H1 (cell line): ENCODE measurements at regions not wholly inside any gene's neighbourhood (a gene's known extent, or its start where the extent isn't known, plus 50 kb on each side); places are given as distances from the start of the nearest gene placed in this dataset.

Experiments
- CTCF ChIA-PET: fragments of 300-600 bp; sonication (Branson Sonifier 250); formaldehyde crosslinking; loops from one replicate; lab custom pipeline; 2021; ENCODE audit not compliant: partially characterized antibody; lab: Charles Lee
- POLR2A ChIA-PET: fragments of 300-600 bp; sonication (Branson Sonifier 250); formaldehyde crosslinking; loops from one replicate; lab custom pipeline; 2021; ENCODE audit warnings: inconsistent platforms; ENCODE audit not compliant: partially characterized antibody; lab: Charles Lee
- DNase-seq, 2 experiments: peaks; one replicate each; pipeline versions ENCODE4 v3.0.0 to v3.0.0-alpha.2; 2010 to 2022; ENCODE audit warnings: low spot score in 2 of 2, low read depth in 1 of 2, mixed read lengths in 1 of 2
- FAIRE-seq: peaks from 2 replicates; lab custom pipeline; 2011; peaks lifted over from hg19 to GRCh38; lab: Jason Lieb, UNC
- H2AFZ ChIP-seq: 2 replicates; pipeline ENCODE4 v1.8.1; 2012; ENCODE audit warnings: low read length, inconsistent platforms
- H2AK5ac ChIP-seq: 2 replicates; pipeline ENCODE4 v1.6.1; 2013; ENCODE audit warnings: low read depth, low read length
- H2BK120ac ChIP-seq: replicated peaks from 2 replicates; pipeline ENCODE3; 2013; ENCODE audit warnings: low read depth, low read length, inconsistent platforms
- H2BK12ac ChIP-seq: 2 replicates; pipeline ENCODE4 v1.6.1; 2013; ENCODE audit warnings: low read depth, low read length
- H2BK15ac ChIP-seq: 2 replicates; pipeline ENCODE4 v1.6.1; 2013; ENCODE audit warnings: low read length
- H2BK20ac ChIP-seq: 2 replicates; pipeline ENCODE4 v1.6.1; 2013; ENCODE audit warnings: low read length
- H2BK5ac ChIP-seq: 2 replicates; pipeline ENCODE4 v1.6.1; 2013; ENCODE audit warnings: low read depth, low read length
- H3K14ac ChIP-seq: 2 replicates; pipeline ENCODE4 v1.6.1; 2013; ENCODE audit warnings: inconsistent platforms; ENCODE audit not compliant: insufficient read length
- H3K18ac ChIP-seq: 2 replicates; pipeline ENCODE4 v1.6.1; 2013; ENCODE audit warnings: low read length; ENCODE audit errors: extremely low read depth
- H3K23ac ChIP-seq: 2 replicates; pipeline ENCODE4 v1.6.1; 2013; ENCODE audit warnings: inconsistent platforms; ENCODE audit not compliant: insufficient read length
- H3K23me2 ChIP-seq: 2 replicates; pipeline ENCODE4 v1.6.1; 2013; ENCODE audit warnings: low read depth, low read length
- H3K27ac ChIP-seq: 2 replicates; pipeline ENCODE4 v1.6.1; 2011; ENCODE audit warnings: low read depth, low read length, inconsistent platforms
- H3K27me3 ChIP-seq, 4 experiments: replicated peaks in 1 of 4; 1 replicate in 1 of 4; 2 replicates in 3 of 4; pipeline versions ENCODE4 v1.6.1 to v1.8.1; 2011 to 2013; ENCODE audit warnings: low read length in 3 of 4, mild to moderate bottlenecking in 3 of 4, inconsistent platforms in 2 of 4, mixed read lengths in 2 of 4, moderate library complexity in 1 of 4; ENCODE audit not compliant: control insufficient read depth in 3 of 4, insufficient read depth in 3 of 4; ENCODE audit errors: extremely low read depth in 1 of 4
- H3K36me3 ChIP-seq, 4 experiments: 2 replicates each; pipeline versions ENCODE4 v1.6.1 to v1.8.1; 2011 to 2013; ENCODE audit warnings: mild to moderate bottlenecking in 4 of 4, low read length in 3 of 4, moderate library complexity in 2 of 4, control low read depth in 1 of 4, inconsistent platforms in 1 of 4; ENCODE audit not compliant: insufficient read depth in 4 of 4, control insufficient read depth in 2 of 4
- H3K4ac ChIP-seq: replicated peaks from 2 replicates; pipeline ENCODE3; 2013; ENCODE audit warnings: low read length, low read depth, mixed read lengths, inconsistent platforms; ENCODE audit not compliant: insufficient read length
- H3K4me1 ChIP-seq, 4 experiments: replicated peaks in 1 of 4; 1 replicate in 1 of 4; 2 replicates in 3 of 4; pipeline versions ENCODE4 v1.6.1 to v1.8.1; 2011 to 2013; ENCODE audit warnings: low read length in 3 of 4, inconsistent platforms in 2 of 4, mixed read lengths in 1 of 4; ENCODE audit not compliant: insufficient read depth in 4 of 4, control insufficient read depth in 3 of 4
- H3K4me2 ChIP-seq, 2 experiments: 2 replicates each; pipeline versions ENCODE4 v1.6.1 to v1.8.1; 2011 to 2013; ENCODE audit warnings: low read depth in 2 of 2, low read length in 2 of 2, control low read depth in 1 of 2, inconsistent platforms in 1 of 2, mild to moderate bottlenecking in 1 of 2; ENCODE audit not compliant: insufficient read depth in 1 of 2
- H3K4me3 ChIP-seq, 4 experiments: fragments of 200-600, 300-600 bp in 1 of 4; sonication (generic), shearing (Covaris generic), sonication (Bioruptor Twin) in 1 of 4; 2 replicates each; pipeline versions ENCODE4 v1.5.1 to v1.8.1; 2011 to 2016; ENCODE audit warnings: low read length in 4 of 4, low read depth in 3 of 4, control low read depth in 2 of 4, inconsistent platforms in 2 of 4, mild to moderate bottlenecking in 2 of 4, mixed read lengths in 1 of 4, moderate library complexity in 1 of 4; ENCODE audit not compliant: insufficient read depth in 2 of 4; ENCODE audit errors: extremely low read depth in 1 of 4
- H3K56ac ChIP-seq: replicated peaks from 2 replicates; pipeline ENCODE3; 2013; ENCODE audit warnings: low read depth, mild to moderate bottlenecking, mixed read lengths, low read length, inconsistent platforms; ENCODE audit not compliant: insufficient read length
- H3K79me1 ChIP-seq: 2 replicates; pipeline ENCODE4 v1.6.1; 2013; ENCODE audit warnings: low read depth, low read length, control low read depth
- H3K79me2 ChIP-seq, 2 experiments: 2 replicates each; pipeline versions ENCODE4 v1.6.1 to v1.8.1; 2012 to 2013; ENCODE audit warnings: low read length in 2 of 2, mild to moderate bottlenecking in 2 of 2, inconsistent platforms in 1 of 2; ENCODE audit not compliant: insufficient read depth in 2 of 2, control insufficient read depth in 1 of 2
- H3K9ac ChIP-seq, 4 experiments: replicated peaks in 1 of 4; 1 replicate in 1 of 4; 2 replicates in 3 of 4; pipeline versions ENCODE4 v1.6.1 to v1.8.1; 2011 to 2013; ENCODE audit warnings: low read depth in 3 of 4, low read length in 3 of 4, control low read depth in 2 of 4, mild to moderate bottlenecking in 2 of 4, moderate library complexity in 2 of 4, inconsistent platforms in 1 of 4; ENCODE audit errors: extremely low read depth in 1 of 4
- H3K9me3 ChIP-seq, 2 experiments: 2 replicates each; pipeline versions ENCODE4 v1.6.1 to v1.8.1; 2012 to 2013; ENCODE audit warnings: mild to moderate bottlenecking in 2 of 2, moderate library complexity in 2 of 2, control low read depth in 1 of 2, inconsistent platforms in 1 of 2, low read depth in 1 of 2, low read length in 1 of 2, mixed read lengths in 1 of 2; ENCODE audit not compliant: insufficient read depth in 2 of 2
- H4K20me1 ChIP-seq, 2 experiments: replicated peaks in 1 of 2; 2 replicates each; pipeline versions ENCODE3 to v1.8.1; 2011 to 2013; ENCODE audit warnings: inconsistent platforms in 2 of 2, low read length in 2 of 2, mild to moderate bottlenecking in 1 of 2; ENCODE audit not compliant: insufficient read depth in 2 of 2, control insufficient read depth in 1 of 2
- H4K5ac ChIP-seq: 2 replicates; pipeline ENCODE4 v1.6.1; 2013; ENCODE audit warnings: low read length, low read depth, mixed read lengths, inconsistent platforms; ENCODE audit not compliant: insufficient read length
- H4K8ac ChIP-seq: 2 replicates; pipeline ENCODE4 v1.8.0; 2013; ENCODE audit warnings: mild to moderate bottlenecking, moderate library complexity, low read length, inconsistent platforms; ENCODE audit not compliant: insufficient read depth; ENCODE audit errors: extremely low read depth
- H4K91ac ChIP-seq: replicated peaks from 2 replicates; pipeline ENCODE3; 2013; ENCODE audit warnings: low read length, mixed read lengths, inconsistent platforms; ENCODE audit not compliant: insufficient read length
- BRCA1 ChIP-seq: IDR thresholded peaks from 2 replicates; pipeline ENCODE4 v1.6.1; 2012; ENCODE audit warnings: low read depth, low read length, improper control_type of control experiment
- CHD1 ChIP-seq: IDR thresholded peaks from 2 replicates; pipeline ENCODE4 v1.6.1; 2012; ENCODE audit warnings: low read depth, low read length, improper control_type of control experiment
- CHD2 ChIP-seq: IDR thresholded peaks from 2 replicates; pipeline ENCODE4 v1.6.1; 2012; ENCODE audit warnings: low read length, improper control_type of control experiment
- EGR1 ChIP-seq: IDR thresholded peaks from 2 replicates; pipeline ENCODE4 v1.6.1; 2011; ENCODE audit warnings: low read depth, low read length, borderline replicate concordance
- EP300 ChIP-seq, 2 experiments: IDR thresholded peaks; 1 replicate in 1 of 2; 2 replicates in 1 of 2; pipeline ENCODE4 v1.6.1; 2011 to 2012; ENCODE audit warnings: low read depth in 2 of 2, low read length in 2 of 2, mild to moderate bottlenecking in 2 of 2, borderline replicate concordance in 1 of 2, inconsistent platforms in 1 of 2, moderate library complexity in 1 of 2
- FOSL1 ChIP-seq: IDR thresholded peaks from 2 replicates; pipeline ENCODE4 v1.6.1; 2011; ENCODE audit warnings: mild to moderate bottlenecking, low read depth, low read length, moderate library complexity; ENCODE audit not compliant: insufficient read depth
- NANOG ChIP-seq: IDR thresholded peaks from 2 replicates; pipeline ENCODE4 v1.6.1; 2011; ENCODE audit warnings: low read length, low read depth, mild to moderate bottlenecking, inconsistent platforms; ENCODE audit not compliant: insufficient read depth, poor library complexity, severe bottlenecking
- POLR2A ChIP-seq, 2 experiments: IDR thresholded peaks; 1 replicate in 1 of 2; 2 replicates in 1 of 2; pipeline ENCODE4 v1.6.1; 2011; ENCODE audit warnings: low read depth in 2 of 2, low read length in 2 of 2, mild to moderate bottlenecking in 2 of 2; ENCODE audit errors: control extremely low read depth in 1 of 2
- RFX5 ChIP-seq: IDR thresholded peaks from 2 replicates; pipeline ENCODE4 v1.6.1; 2011; ENCODE audit warnings: low read depth, low read length, improper control_type of control experiment, borderline replicate concordance
- RXRA ChIP-seq: IDR thresholded peaks from 2 replicates; pipeline ENCODE4 v1.6.1; 2011; ENCODE audit warnings: low read depth, mild to moderate bottlenecking, low read length, moderate library complexity; ENCODE audit not compliant: insufficient read depth
- SP1 ChIP-seq: IDR thresholded peaks from 2 replicates; pipeline ENCODE4 v1.6.1; 2011; ENCODE audit warnings: low read depth, low read length
- SP2 ChIP-seq: IDR thresholded peaks from 2 replicates; pipeline ENCODE4 v1.6.1; 2012; ENCODE audit warnings: mild to moderate bottlenecking, low read length, inconsistent platforms
- SRF ChIP-seq: IDR thresholded peaks from 2 replicates; pipeline ENCODE4 v1.6.1; 2011; ENCODE audit warnings: mild to moderate bottlenecking, low read depth, low read length, moderate library complexity
- USF2 ChIP-seq: IDR thresholded peaks from 2 replicates; pipeline ENCODE4 v1.6.1; 2011; ENCODE audit warnings: low read length, improper control_type of control experiment
- YY1 ChIP-seq: IDR thresholded peaks from 2 replicates; pipeline ENCODE4 v1.6.1; 2011; ENCODE audit warnings: low read depth, mild to moderate bottlenecking, low read length
- WGBS, 2 experiments: shearing (Covaris generic) in 1 of 2; methylation state at CpG; one replicate each; pipeline versions ENCODE4 v1.1.6 to v1.1.7; 2013 to 2015; ENCODE audit warnings: low lambda C conversion rate in 2 of 2, mixed read lengths in 2 of 2, inconsistent platforms in 1 of 2, low coverage in 1 of 2, missing lambda C conversion rate in 1 of 2; ENCODE audit not compliant: insufficient replicate concordance in 2 of 2, insufficient coverage in 1 of 2, insufficient read length in 1 of 2; ENCODE audit errors: extremely low coverage in 1 of 2, missing lambda C conversion rate in 1 of 2; 5-methylcytosine and 5-hydroxymethylcytosine counted together

DNA sequence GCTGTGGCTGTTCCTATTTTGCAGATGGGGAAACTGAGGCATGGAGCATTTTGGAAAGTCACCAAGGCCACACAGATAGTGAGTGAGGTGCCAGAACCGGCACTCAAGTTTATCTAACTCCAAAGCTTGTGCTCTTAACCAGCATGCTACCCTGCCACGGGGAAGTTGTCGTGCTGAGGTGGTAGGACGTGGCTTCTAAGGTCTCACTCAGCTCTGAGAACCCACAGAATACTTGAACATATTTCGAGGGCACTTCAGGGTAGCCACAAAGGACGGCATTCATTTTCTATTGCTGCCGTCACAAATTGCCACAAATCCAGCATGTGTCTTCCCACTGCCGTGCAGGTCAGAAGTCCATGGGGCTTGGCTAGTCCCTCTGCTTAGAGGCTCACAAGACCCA is 116.7 kb downstream of the OLFM1 start:
- no peak overlapping the region for H3K23ac ChIP-seq
- ChIA-PET POLR2A (no interaction called here), CTCF (interaction anchor here (0.6 to 1.0 kb wide), 7 partner anchors 17 to 209 kb away, joined by 3 to 4 read pairs (median 3); no protein-coding TSS in a partner anchor)
- H3K4me2 ChIP-seq: no peak overlapping the region
- H3K18ac ChIP-seq: no peak overlapping the region
- no peaks in the 10 kb centered on the region for H3K36me3 ChIP-seq
- H2BK5ac ChIP-seq: no peak overlapping the region
- no peaks in the 10 kb centered on the region for H4K20me1 ChIP-seq
- H3K56ac ChIP-seq: no peak overlapping the region
- H3K14ac ChIP-seq: no peak overlapping the region
- no peaks in the 10 kb centered on the region for H3K23me2 ChIP-seq
- no peak overlapping the region for H2AK5ac ChIP-seq
- WGBS, 2 experiments: 88% methylated on average over 8 of the region's 8 CpGs; no CpG with 5 or more reads in 1 of the 2 experiments
- H3K9ac ChIP-seq: no peak overlapping the region
- FAIRE-seq (no peak), DNase-seq (no peak)
- H2AFZ ChIP-seq: no peak overlapping the region
- H4K8ac ChIP-seq: no peak overlapping the region
- no peak overlapping the region for H4K91ac ChIP-seq
- H4K5ac ChIP-seq: no peak overlapping the region
- H2BK12ac ChIP-seq: peak overlapping the region; percentile 75; the same call in 1 of the 2 replicates
- H3K9me3 ChIP-seq: peaks cover 0 to 6% of the 10 kb centered on the region in 2 experiments; a peak in 2 of 4 replicates
- no peak overlapping the region for H3K4me3 ChIP-seq
- no peak overlapping the region for H2BK15ac ChIP-seq
- H3K27me3 ChIP-seq: no peaks in the 10 kb centered on the region
- H2BK120ac ChIP-seq: no peak overlapping the region
- H3K4ac ChIP-seq: no peak overlapping the region
- no peak overlapping the region for H2BK20ac ChIP-seq
- no peaks in the 10 kb centered on the region for H3K79me1 ChIP-seq
- no peak overlapping the region for H3K27ac ChIP-seq
- H3K4me1 ChIP-seq: peaks cover 6 to 8% (median 6%) of the 10 kb centered on the region in 4 experiments
- no peaks in the 10 kb centered on the region for H3K79me2 ChIP-seq
- TF ChIP-seq SP2 (no peak), FOSL1 (no peak), RXRA (no peak), USF2 (no peak), BRCA1 (no peak), CHD2 (no peak), RFX5 (no peak), POLR2A (IDR thresholded peaks at IDR 0.05; ENCODE audit: control extremely low read depth in 1 of 2, low read depth in 2 of 2, low read length in 2 of 2) (no peak), SRF (no peak), NANOG (no peak), EP300 (IDR thresholded peaks at IDR 0.05; ENCODE audit: borderline replicate concordance in 1 of 2, low read depth in 2 of 2, low read length in 2 of 2) (no peak), YY1 (no peak), CHD1 (no peak), SP1 (no peak), EGR1 (no peak)
